ENCODE measurements at regions not wholly inside any gene's neighbourhood (a gene's known extent, or its start where the extent isn't known, plus 50 kb on each side); places are given as distances from the start of the nearest gene placed in this dataset.

GRCh38 chr10:74766501-74766900 is 59.9 kb upstream of the KAT6B start:
- Mint-ChIP-seq H3K27me3 (ENCODE audit: low read depth in 2 of 2) (no peaks in the 10 kb centered on the region), H3K9me3 (no peaks in the 10 kb centered on the region), H3K36me3 (no peaks in the 10 kb centered on the region), H3K4me1 (no peaks in the 10 kb centered on the region), H3K4me3 (no peak overlapping the region), H3K27ac (no peak overlapping the region)
- intact Hi-C loops (cut with micrococcal nuclease) = no loop called here
- WGBS (ENCODE audit: insufficient coverage) = 93% methylated on average over 7 of the region's 7 CpGs
- DNase-seq (no peak), ATAC-seq (no peak)
- no peaks in the 10 kb centered on the region for H3K4me1 ChIP-seq (ENCODE audit: control insufficient read depth, insufficient read depth, low read length)
- H3K4me3 ChIP-seq (ENCODE audit: low read length) = no peak overlapping the region
- H3K27me3 ChIP-seq (ENCODE audit: control insufficient read depth, insufficient read depth, low read length) = no peaks in the 10 kb centered on the region
- H3K36me3 ChIP-seq (ENCODE audit: control insufficient read depth, insufficient read depth, low read length) = no peaks in the 10 kb centered on the region
- no peak for TF ChIP-seq CTCF (IDR thresholded peaks at IDR 0.05)
- H3K9me3 ChIP-seq (ENCODE audit: control insufficient read depth, insufficient read depth, low read length) = no peaks in the 10 kb centered on the region
- H3K27ac ChIP-seq (ENCODE audit: low read length) = no peak overlapping the region

GRCh38 chr10:74770400-74770799 is 56.0 kb upstream of the KAT6B start:
- DNase-seq = no peak
- ATAC-seq = no peak
- Mint-ChIP-seq H3K36me3 (no peaks in the 10 kb centered on the region), H3K4me3 (no peak overlapping the region), H3K4me1 (no peaks in the 10 kb centered on the region), H3K27me3 (ENCODE audit: low read depth in 2 of 2) (no peaks in the 10 kb centered on the region), H3K9me3 (no peaks in the 10 kb centered on the region), H3K27ac (no peak overlapping the region)
- TF ChIP-seq CTCF (IDR thresholded peaks at IDR 0.05) = no peak
- Histone ChIP-seq H3K27me3 (ENCODE audit: control insufficient read depth, insufficient read depth, low read length) (no peaks in the 10 kb centered on the region), H3K27ac (ENCODE audit: low read length) (no peak overlapping the region), H3K4me1 (ENCODE audit: control insufficient read depth, insufficient read depth, low read length) (no peaks in the 10 kb centered on the region), H3K36me3 (ENCODE audit: control insufficient read depth, insufficient read depth, low read length) (no peaks in the 10 kb centered on the region), H3K4me3 (ENCODE audit: low read length) (no peak overlapping the region), H3K9me3 (ENCODE audit: control insufficient read depth, insufficient read depth, low read length) (no peaks in the 10 kb centered on the region)
- intact Hi-C loops (cut with micrococcal nuclease) = no loop called here

- H3K9me3 ChIP-seq (ENCODE audit: control insufficient read depth, insufficient read depth, low read length) = no peaks in the 10 kb centered on the region
- no peaks in the 10 kb centered on the region for H3K36me3 ChIP-seq (ENCODE audit: control insufficient read depth, insufficient read depth, low read length)
- Mint-ChIP-seq H3K27ac (no peak overlapping the region), H3K9me3 (no peaks in the 10 kb centered on the region), H3K27me3 (ENCODE audit: low read depth in 2 of 2) (no peaks in the 10 kb centered on the region), H3K36me3 (no peaks in the 10 kb centered on the region), H3K4me3 (no peak overlapping the region), H3K4me1 (no peaks in the 10 kb centered on the region)
- ATAC-seq (no peak), DNase-seq (peak in 1 of 2 donors; percentile 9)
- intact Hi-C loops (cut with micrococcal nuclease) = no loop called here
- 73% methylated on average over 2 of the region's 6 CpGs for WGBS (ENCODE audit: insufficient coverage)
- no peaks in the 10 kb centered on the region for H3K27me3 ChIP-seq (ENCODE audit: control insufficient read depth, insufficient read depth, low read length)
- no peak overlapping the region for H3K4me3 ChIP-seq (ENCODE audit: low read length)
- H3K4me1 ChIP-seq (ENCODE audit: control insufficient read depth, insufficient read depth, low read length) = no peaks in the 10 kb centered on the region
- no peak for TF ChIP-seq CTCF (IDR thresholded peaks at IDR 0.05)
- H3K27ac ChIP-seq (ENCODE audit: low read length) = no peak overlapping the region
Measured at GRCh38 chr10:74771054-74771453, 55.3 kb upstream of the KAT6B start.

- no peak for DNase-seq
- Mint-ChIP-seq H3K4me3 (no peak overlapping the region), H3K36me3 (no peaks in the 10 kb centered on the region), H3K27ac (no peak overlapping the region), H3K27me3 (ENCODE audit: low read depth in 2 of 2) (no peaks in the 10 kb centered on the region), H3K4me1 (no peaks in the 10 kb centered on the region), H3K9me3 (no peaks in the 10 kb centered on the region)
- H3K27me3 ChIP-seq (ENCODE audit: control insufficient read depth, insufficient read depth, low read length) = no peaks in the 10 kb centered on the region
- no peak overlapping the region for H3K4me3 ChIP-seq (ENCODE audit: low read length)
- TF ChIP-seq CTCF (IDR thresholded peaks at IDR 0.05) = no peak
- no peaks in the 10 kb centered on the region for H3K4me1 ChIP-seq (ENCODE audit: control insufficient read depth, insufficient read depth, low read length)
- no peaks in the 10 kb centered on the region for H3K36me3 ChIP-seq (ENCODE audit: control insufficient read depth, insufficient read depth, low read length)
- no peak overlapping the region for H3K27ac ChIP-seq (ENCODE audit: low read length)
- intact Hi-C loops (cut with micrococcal nuclease) = no loop called here
- no peak for ATAC-seq
- H3K9me3 ChIP-seq (ENCODE audit: control insufficient read depth, insufficient read depth, low read length) = no peaks in the 10 kb centered on the region
Measured at GRCh38 chr10:74775099-74775498, 51.3 kb upstream of the KAT6B start.

All from natural killer cell (primary cell).